H1 (cell line): ENCODE measurements at regions not wholly inside any gene's neighbourhood (a gene's known extent, or its start where the extent isn't known, plus 50 kb on each side); places are given as distances from the start of the nearest gene placed in this dataset.

Experiments used
- CHD7 ChIP-seq: fragments of 300-600 bp; sonication (generic); IDR thresholded peaks from 2 replicates; pipeline ENCODE4 v1.7.1; 2012; ENCODE audit warnings: low read length, moderate library complexity, mild to moderate bottlenecking, inconsistent platforms; ENCODE audit not compliant: insufficient replicate concordance
- FOSL1 ChIP-seq: IDR thresholded peaks from 2 replicates; pipeline ENCODE4 v1.6.1; 2011; ENCODE audit warnings: mild to moderate bottlenecking, low read depth, low read length, moderate library complexity; ENCODE audit not compliant: insufficient read depth

DNA sequence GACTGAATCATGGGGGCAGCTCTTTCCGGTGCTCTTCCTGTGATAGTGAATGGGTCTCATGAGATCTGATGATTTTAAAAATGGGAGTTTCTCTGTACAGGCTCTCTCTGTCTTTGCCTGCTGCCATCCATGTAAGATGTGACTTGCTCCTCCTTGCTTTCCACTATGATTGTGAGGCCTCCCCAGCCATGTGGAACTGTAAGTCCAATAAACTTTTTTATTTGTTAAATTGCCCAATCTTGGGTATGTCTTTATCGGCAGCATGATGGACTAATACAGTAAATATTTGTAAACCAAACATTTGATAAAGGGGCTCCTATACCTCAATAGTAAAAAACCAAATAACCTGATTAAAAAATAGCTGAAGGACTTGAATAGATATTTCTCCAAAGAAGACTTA is 77.3 kb downstream of the INSIG2 start (continued):
- TF ChIP-seq CHD7 (no peak), FOSL1 (no peak)
